ENCODE measurements at regions not wholly inside any gene's neighbourhood (a gene's known extent, or its start where the extent isn't known, plus 50 kb on each side); places are given as distances from the start of the nearest gene placed in this dataset.

GRCh38 chr6:159416891-159417560 lies 247.8 kb downstream of the FNDC1 start:
- TF ChIP-seq CTCF (conservative IDR thresholded peaks at IDR 0.05 in 1 of 2, IDR thresholded peaks at IDR 0.05 in 1 of 2; ENCODE audit: extremely low read depth in 1 of 2, insufficient read depth in 1 of 2, low read depth in 1 of 2, low read length in 2 of 2) (no peak), EZH2 (IDR thresholded peaks at IDR 0.05; ENCODE audit: borderline replicate concordance, low read length) (no peak)
